PFSK-1 (cell line): ENCODE measurements at regions not wholly inside any gene's neighbourhood (a gene's known extent, or its start where the extent isn't known, plus 50 kb on each side); places are given as distances from the start of the nearest gene placed in this dataset.

ENCODE experiments used
- FOXP2 ChIP-seq: optimal IDR thresholded peaks from 2 replicates; pipeline ENCODE3; 2011; ENCODE audit warnings: borderline replicate concordance, control low read depth, inconsistent platforms; ENCODE audit not compliant: insufficient read depth; ENCODE audit errors: extremely low read length, extremely low read depth
- POLR2AphosphoS5 ChIP-seq: IDR thresholded peaks from 2 replicates; pipeline ENCODE4 v1.6.1; 2012; ENCODE audit warnings: low read depth, mild to moderate bottlenecking, control low read depth, low read length, moderate library complexity
- REST ChIP-seq, 2 experiments: IDR thresholded peaks; 2 replicates each; pipeline versions ENCODE4 v1.6.1 to v1.8.0; 2011 to 2012; ENCODE audit warnings: low read depth in 2 of 2, low read length in 2 of 2, control low read depth in 1 of 2, inconsistent platforms in 1 of 2, mild to moderate bottlenecking in 1 of 2, moderate library complexity in 1 of 2; ENCODE audit not compliant: insufficient read depth in 1 of 2
- SIN3A ChIP-seq: IDR thresholded peaks from 2 replicates; pipeline ENCODE4 v1.6.1; 2012; ENCODE audit warnings: mild to moderate bottlenecking, low read length, moderate library complexity, borderline replicate concordance; ENCODE audit not compliant: insufficient read depth
- TAF1 ChIP-seq: IDR thresholded peaks from 2 replicates; pipeline ENCODE4 v1.6.1; 2012; ENCODE audit warnings: low read length, control low read depth, borderline replicate concordance; ENCODE audit not compliant: insufficient read depth

GRCh38 chr7:124618871-124619270, 146.7 kb downstream of the GPR37 start:
- TF ChIP-seq SIN3A (no peak), FOXP2 (no peak), REST (IDR thresholded peaks at IDR 0.05; ENCODE audit: insufficient read depth in 1 of 2, low read depth in 2 of 2, low read length in 2 of 2) (no peak), TAF1 (no peak), POLR2AphosphoS5 (no peak)

- TF ChIP-seq FOXP2, result no peak
Measured at GRCh38 chr7:124603066-124603465, 162.5 kb downstream of the GPR37 start.

- TF ChIP-seq FOXP2, result no peak
- TF ChIP-seq POLR2AphosphoS5, result no peak
- no peak for TF ChIP-seq SIN3A
- no peak for TF ChIP-seq REST (IDR thresholded peaks at IDR 0.05; ENCODE audit: insufficient read depth in 1 of 2, low read depth in 2 of 2, low read length in 2 of 2)
Measured at GRCh38 chr7:124597509-124597908, 168.1 kb downstream of the GPR37 start.

- no peak for TF ChIP-seq SIN3A
- no peak for TF ChIP-seq POLR2AphosphoS5
- no peak for TF ChIP-seq REST (IDR thresholded peaks at IDR 0.05; ENCODE audit: insufficient read depth in 1 of 2, low read depth in 2 of 2, low read length in 2 of 2)
- no peak for TF ChIP-seq TAF1
- TF ChIP-seq FOXP2, result no peak
Measured at GRCh38 chr7:124596881-124597280, 168.7 kb downstream of the GPR37 start.

- TF ChIP-seq TAF1 (no peak), REST (IDR thresholded peaks at IDR 0.05; ENCODE audit: insufficient read depth in 1 of 2, low read depth in 2 of 2, low read length in 2 of 2) (no peak), POLR2AphosphoS5 (no peak), FOXP2 (no peak), SIN3A (no peak)
Measured at GRCh38 chr7:124590814-124591213, 174.8 kb downstream of the GPR37 start.

GRCh38 chr7:124577256-124577655, 188.3 kb downstream of the GPR37 start:
- TF ChIP-seq FOXP2, result no peak
- no peak for TF ChIP-seq SIN3A
- no peak for TF ChIP-seq POLR2AphosphoS5
- no peak for TF ChIP-seq TAF1
- TF ChIP-seq REST (IDR thresholded peaks at IDR 0.05; ENCODE audit: insufficient read depth in 1 of 2, low read depth in 2 of 2, low read length in 2 of 2), result no peak
